Iris pigment epithelial cell (primary cell): ENCODE measurements at regions not wholly inside any gene's neighbourhood (a gene's known extent, or its start where the extent isn't known, plus 50 kb on each side); places are given as distances from the start of the nearest gene placed in this dataset.

Source experiments
- DNase-seq: peaks from one replicate; pipeline ENCODE4 v3.0.0-alpha.2; 2011; ENCODE audit warnings: low read depth

DNA sequence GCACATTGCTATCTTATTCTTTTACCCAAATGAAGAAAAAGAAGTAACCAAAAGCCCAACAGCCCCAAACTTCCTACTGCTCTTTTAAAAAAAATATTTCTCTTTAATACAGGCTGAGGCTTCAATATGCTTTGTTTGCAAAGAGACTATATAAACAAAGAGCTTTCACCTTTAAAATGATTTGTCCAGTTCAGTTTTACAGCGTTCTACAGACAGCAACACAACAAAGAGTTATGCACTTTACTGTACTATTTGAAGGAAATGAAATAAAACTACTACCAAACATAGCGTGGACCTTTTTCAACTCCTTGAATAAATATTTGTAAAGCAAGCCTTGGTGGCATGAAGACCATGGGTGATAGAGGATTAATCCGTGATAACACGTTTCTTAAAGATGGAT, 151.2 kb downstream of the FGF9 start:
- no peak for DNase-seq

DNA sequence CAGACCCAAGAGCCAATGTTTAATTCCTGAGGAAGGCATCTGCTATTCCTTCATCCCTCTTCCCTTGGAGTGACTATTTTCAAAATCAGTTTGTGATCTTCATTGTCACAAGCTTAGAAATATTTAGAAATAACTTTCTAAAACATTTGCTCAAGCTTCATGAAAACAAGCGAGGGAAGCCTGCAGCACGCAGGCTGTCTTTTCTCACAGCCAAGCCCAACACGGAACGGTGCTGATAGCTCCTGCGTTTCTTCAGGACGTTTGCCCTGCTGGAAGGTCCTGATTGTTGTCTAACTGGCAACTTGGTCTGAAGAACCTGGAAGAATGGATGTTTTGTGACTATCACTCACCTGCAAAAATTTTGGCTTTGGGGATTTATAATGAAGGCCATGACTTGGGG, 152.5 kb downstream of the FGF9 start:
- no peak for DNase-seq

DNA sequence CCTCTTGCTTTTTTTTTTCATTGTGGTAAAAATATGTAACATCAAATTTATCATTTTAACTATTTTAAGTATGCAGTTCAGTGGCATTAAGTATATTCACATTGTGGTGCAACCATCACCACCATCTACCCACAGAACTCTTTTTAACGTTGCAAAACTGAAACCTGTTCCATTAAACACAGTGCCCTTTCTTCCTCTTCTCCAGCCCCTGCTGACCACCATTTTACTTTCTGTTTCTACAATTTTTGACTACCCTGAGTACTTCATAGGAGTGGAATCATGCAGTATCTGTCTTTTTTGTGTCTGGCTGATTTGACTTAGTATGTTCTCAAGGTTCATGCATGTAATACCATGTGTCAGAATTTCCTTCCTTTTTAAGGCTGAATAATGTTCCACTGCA, 153.1 kb downstream of the FGF9 start:
- DNase-seq, result no peak

GRCh38 chr13:21825186-21825585, 154.3 kb downstream of the FGF9 start:
- no peak for DNase-seq

DNA sequence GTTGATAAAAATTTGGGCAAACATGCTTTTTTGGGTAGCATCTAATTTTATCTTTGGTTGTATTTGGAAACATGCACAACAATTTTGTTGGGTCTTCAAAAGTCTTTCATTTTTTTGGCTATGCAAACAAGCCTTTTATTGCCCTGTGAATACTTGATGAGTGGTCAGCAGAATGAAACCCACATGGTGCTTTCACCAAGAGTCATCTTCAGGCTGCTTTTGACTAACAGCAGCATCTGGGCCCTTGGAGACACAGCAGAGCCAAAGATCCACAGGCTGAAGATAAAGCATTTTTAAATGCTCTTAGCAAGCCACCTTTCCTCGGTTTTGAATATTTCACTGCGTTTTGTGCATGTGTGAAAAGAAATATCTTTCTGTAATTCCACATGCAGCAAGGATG, 154.9 kb downstream of the FGF9 start:
- DNase-seq, result no peak

- no peak for DNase-seq
These were observed 155.5 kb downstream of the FGF9 start for GRCh38 chr13:21826214-21827015.

DNA sequence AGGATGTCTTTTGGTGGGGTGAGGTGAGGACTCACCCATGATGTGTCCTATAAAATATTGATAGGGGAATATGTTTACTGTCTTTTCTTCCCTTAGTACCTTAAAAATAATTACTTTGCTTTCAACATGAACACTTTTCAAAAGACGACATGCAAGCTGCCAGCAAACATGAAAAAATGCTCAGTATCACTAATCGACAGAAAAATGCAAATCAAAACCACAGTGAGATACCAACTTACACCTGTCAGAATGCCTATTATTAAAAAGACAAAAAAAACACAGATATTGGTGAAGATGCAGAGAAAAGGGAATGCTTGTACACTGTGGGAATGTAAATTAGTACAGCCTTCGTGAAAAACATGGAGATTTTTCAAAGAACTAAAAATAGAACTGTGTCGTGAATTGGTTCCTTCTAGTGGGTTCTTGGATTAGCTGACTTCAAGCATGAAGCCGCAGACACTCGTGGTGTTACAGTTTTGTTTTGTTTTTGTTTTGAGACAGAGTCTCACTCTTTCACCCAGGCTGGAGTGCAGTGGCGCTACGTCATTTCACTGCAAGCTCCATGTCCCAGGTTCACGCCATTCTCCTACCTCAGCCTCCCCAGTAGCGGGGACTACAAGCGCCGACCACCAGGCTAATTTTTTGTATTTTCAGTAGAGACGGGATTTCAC, 160.9 kb downstream of the FGF9 start:
- no peak for DNase-seq

GRCh38 chr13:21833921-21834320, 163.0 kb downstream of the FGF9 start:
- no peak for DNase-seq

DNA sequence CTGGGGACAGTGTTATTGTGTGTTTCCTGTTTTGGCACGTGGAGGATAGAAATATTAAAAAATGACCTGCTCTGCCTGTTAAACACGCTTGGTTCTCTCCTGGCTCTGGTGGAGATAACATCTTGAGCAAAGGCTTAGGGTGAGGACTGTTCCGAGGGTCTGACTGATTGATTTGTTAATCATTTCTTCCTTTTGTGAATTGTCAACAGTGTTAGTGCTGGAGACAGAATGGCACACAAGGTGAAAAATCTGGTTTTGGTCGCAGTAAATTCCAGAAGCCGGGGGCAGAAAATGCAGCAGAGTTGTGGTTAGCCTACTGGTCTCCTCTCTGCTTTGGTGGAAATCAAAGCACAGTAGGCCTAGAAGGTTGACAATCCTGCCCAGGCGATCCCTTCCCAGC, 163.6 kb downstream of the FGF9 start:
- no peak for DNase-seq

- no peak for DNase-seq
These were observed 166.4 kb downstream of the FGF9 start for GRCh38 chr13:21837288-21837687.

GRCh38 chr13:21837841-21838551, 167.1 kb downstream of the FGF9 start:
- DNase-seq, result no peak

- no peak for DNase-seq
These were observed 175.7 kb downstream of the FGF9 start for GRCh38 chr13:21846605-21847004.

DNA sequence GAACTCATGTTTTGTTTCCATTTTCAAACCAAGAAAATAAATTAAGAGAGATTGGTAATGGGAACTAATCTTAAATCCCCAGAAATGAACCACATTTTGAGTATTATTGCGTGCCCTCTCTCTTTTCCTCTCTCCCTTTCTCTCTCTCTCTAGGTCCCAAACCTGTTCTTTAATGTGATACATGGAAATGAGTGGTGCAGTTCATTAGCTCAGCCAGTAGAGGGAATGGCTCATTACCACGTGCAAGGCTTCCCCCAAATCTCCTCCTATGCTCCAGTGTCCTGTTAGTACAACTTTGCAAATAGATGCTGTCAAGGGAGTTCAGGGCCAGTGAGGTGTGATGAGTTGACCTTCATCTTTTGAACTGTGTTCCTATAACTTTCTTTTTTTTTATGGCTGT, 178.4 kb downstream of the FGF9 start:
- peak; percentile 3 for DNase-seq

DNA sequence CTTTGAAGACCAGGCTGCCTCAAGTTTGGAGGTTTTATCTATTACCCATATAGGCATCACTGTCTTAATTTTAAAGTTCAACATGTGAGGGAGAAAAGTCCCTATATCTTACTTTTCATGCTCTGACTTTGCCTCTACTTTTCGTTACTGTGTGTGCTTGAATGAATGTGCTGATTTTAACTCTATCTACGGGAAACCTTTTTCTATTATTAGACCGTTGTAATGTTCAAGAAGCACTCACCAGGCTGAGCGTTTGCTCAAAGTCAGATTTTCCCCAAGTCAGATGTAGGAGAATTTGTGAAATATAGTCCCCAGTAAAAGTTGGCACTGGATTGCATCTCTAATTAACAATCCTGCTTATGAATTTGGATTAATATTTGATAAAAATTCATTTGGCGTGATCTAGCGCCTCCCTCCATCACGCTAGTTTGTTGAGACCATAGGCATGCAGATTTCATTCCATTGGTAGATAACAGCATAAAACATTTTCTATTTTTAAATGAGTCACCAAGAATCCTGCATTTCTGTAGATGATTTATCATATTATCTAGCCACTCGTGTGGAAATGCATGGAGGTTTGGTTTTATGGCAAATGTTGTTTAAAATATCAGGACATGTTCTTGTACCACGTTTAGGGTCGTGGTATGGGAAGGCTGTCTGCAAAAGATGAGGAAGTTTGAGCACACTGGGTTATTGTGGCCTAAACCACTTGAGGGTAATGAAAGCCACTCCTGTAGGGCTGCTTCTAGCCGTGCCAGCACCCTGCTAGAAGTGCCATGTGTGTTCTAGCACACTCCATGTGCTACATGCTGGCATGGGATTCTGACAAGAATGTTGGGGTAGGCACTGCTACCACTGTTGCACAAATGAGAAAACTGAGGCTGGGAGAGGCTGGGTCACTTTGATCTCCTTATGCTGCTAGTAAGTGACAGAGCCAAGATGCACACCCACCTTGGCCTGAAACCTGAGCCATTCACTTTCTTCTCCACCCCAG, 179.4 kb downstream of the FGF9 start:
- no peak for DNase-seq

GRCh38 chr13:21852043-21852442, 181.2 kb downstream of the FGF9 start:
- DNase-seq, result no peak

DNA sequence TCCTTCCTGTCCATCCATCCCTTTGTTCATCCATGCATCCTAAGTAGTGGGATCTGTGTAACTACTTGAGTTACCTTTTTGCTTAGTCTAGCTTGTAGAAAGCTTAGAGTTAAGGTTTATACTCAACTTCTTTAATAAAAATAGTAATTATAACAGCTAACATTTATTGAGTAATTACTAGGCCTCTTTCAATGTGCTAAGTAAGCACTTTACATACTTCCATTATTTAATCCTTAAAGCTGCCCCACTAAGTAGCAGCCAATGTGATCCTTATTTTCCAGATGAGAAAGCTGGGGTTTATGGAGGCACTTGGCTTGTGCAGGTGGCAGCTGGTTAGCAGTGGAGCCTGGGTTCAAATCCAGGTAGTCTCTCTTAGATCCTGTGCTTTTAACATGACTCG, 182.9 kb downstream of the FGF9 start:
- DNase-seq, result no peak

- DNase-seq, result no peak
These were observed 197.9 kb downstream of the FGF9 start for GRCh38 chr13:21868823-21869222.

GRCh38 chr13:21871382-21871781, 200.5 kb downstream of the FGF9 start:
- DNase-seq, result no peak

- no peak for DNase-seq
These were observed 201.0 kb downstream of the FGF9 start for GRCh38 chr13:21871919-21872318.

- DNase-seq, result no peak
These were observed 201.9 kb downstream of the FGF9 start for GRCh38 chr13:21872795-21873194.

DNA sequence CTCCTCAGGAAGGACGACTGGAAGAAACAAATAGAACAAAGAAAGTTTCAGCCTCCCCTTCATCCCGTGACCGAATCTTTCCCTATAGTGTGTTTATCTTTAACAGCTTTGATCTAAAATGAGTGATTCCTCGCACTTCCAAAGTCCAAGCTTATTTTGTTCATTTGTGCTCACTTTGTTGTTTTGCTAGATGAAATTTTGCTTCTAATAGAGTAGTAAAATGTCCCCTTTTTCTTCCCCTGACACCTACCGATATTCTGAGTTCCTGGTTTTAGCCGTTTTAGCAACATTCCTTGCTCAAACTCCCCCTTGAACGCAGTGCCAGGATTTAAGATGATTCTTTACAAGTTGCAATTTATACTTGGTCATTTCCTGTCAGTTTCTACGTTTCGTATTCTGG, 204.2 kb downstream of the FGF9 start:
- no peak for DNase-seq
